Neutrophil (primary cell): ENCODE measurements at regions not wholly inside any gene's neighbourhood (a gene's known extent, or its start where the extent isn't known, plus 50 kb on each side); places are given as distances from the start of the nearest gene placed in this dataset.

Source experiments
- H3K27ac ChIP-seq: fragments of 200-600 bp; sonication (generic); 2 replicates; pipeline ENCODE4 v1.5.1; 2016; ENCODE audit warnings: mild to moderate bottlenecking, moderate library complexity
- H3K27me3 ChIP-seq: fragments of 200-600 bp; sonication (generic); 2 replicates; pipeline ENCODE4 v1.6.0; 2016; ENCODE audit warnings: mild to moderate bottlenecking
- H3K36me3 ChIP-seq: fragments of 200-600 bp; sonication (generic); 2 replicates; pipeline ENCODE4 v1.5.1; 2017
- H3K4me1 ChIP-seq, 2 experiments: fragments of 200-600 bp in 1 of 2; sonication (generic) in 1 of 2; 1 replicate in 1 of 2; 2 replicates in 1 of 2; pipeline versions ENCODE4 v1.5.1 to v1.6.1; 2013 to 2016; ENCODE audit warnings: low read depth in 1 of 2, low read length in 1 of 2, mild to moderate bottlenecking in 1 of 2, moderate library complexity in 1 of 2; ENCODE audit not compliant: control insufficient read depth in 1 of 2, insufficient read depth in 1 of 2
- H3K4me3 ChIP-seq, 2 experiments: fragments of 200-600 bp in 1 of 2; sonication (generic) in 1 of 2; 1 replicate in 1 of 2; 2 replicates in 1 of 2; pipeline ENCODE4 v1.5.1; 2013 to 2016; ENCODE audit warnings: low read depth in 1 of 2, low read length in 1 of 2, mild to moderate bottlenecking in 1 of 2, moderate library complexity in 1 of 2
- H3K9me3 ChIP-seq: fragments of 200-600 bp; sonication (generic); 2 replicates; pipeline ENCODE4 v1.5.1; 2016
- CTCF ChIP-seq: fragments of 200-600 bp; sonication (generic); IDR thresholded peaks from 2 replicates; pipeline ENCODE4 v1.5.1; 2016; ENCODE audit warnings: antibody characterized with exemption

GRCh38 chr5:34606101-34606500 lies 50.0 kb upstream of the RAI14 start:
- Histone ChIP-seq H3K27ac (no peak overlapping the region), H3K4me3 (no peak overlapping the region), H3K9me3 (no peaks in the 10 kb centered on the region), H3K36me3 (no peaks in the 10 kb centered on the region), H3K4me1 (no peaks in the 10 kb centered on the region), H3K27me3 (no peaks in the 10 kb centered on the region)
- no peak for TF ChIP-seq CTCF
